ENCODE measurements at regions not wholly inside any gene's neighbourhood (a gene's known extent, or its start where the extent isn't known, plus 50 kb on each side); places are given as distances from the start of the nearest gene placed in this dataset.
"Not testable (repeated sequence)": the region's sequence is repeated elsewhere in the genome, so short reads cannot be mapped to it uniquely, and the experiment has no call there.

- DNase-seq; in situ Hi-C loops (cut with MboI; ENCODE audit: low pct_unique_long_range_greater_than_20kb, low sequenced_read_pairs): not testable (repeated sequence)
Observed at GRCh38 chr9:97248252-97248651, 59.2 kb upstream of the CCDC180 start.

GRCh38 chr9:97243606-97244005 lies 63.9 kb upstream of the CCDC180 start:
- in situ Hi-C loops (cut with MboI; ENCODE audit: low pct_unique_long_range_greater_than_20kb, low sequenced_read_pairs) = no loop called here
- DNase-seq = no peak

GRCh38 chr9:97241430-97241829 lies 66.0 kb upstream of the CCDC180 start:
- in situ Hi-C loops (cut with MboI; ENCODE audit: low pct_unique_long_range_greater_than_20kb, low sequenced_read_pairs); DNase-seq: not testable (repeated sequence)

GRCh38 chr9:97237951-97238889 lies 69.2 kb upstream of the CCDC180 start:
- DNase-seq = peak; percentile 91
- in situ Hi-C loops (cut with MboI; ENCODE audit: low pct_unique_long_range_greater_than_20kb, low sequenced_read_pairs) = no loop called here

- DNase-seq = no peak
- in situ Hi-C loops (cut with MboI; ENCODE audit: low pct_unique_long_range_greater_than_20kb, low sequenced_read_pairs) = no loop called here
Observed at GRCh38 chr9:97237311-97237786, 70.1 kb upstream of the CCDC180 start.

GRCh38 chr9:97233009-97233400 lies 74.5 kb upstream of the CCDC180 start:
- in situ Hi-C loops (cut with MboI; ENCODE audit: low pct_unique_long_range_greater_than_20kb, low sequenced_read_pairs); DNase-seq: not testable (repeated sequence)

GRCh38 chr9:97232060-97233008 lies 75.1 kb upstream of the CCDC180 start:
- DNase-seq; in situ Hi-C loops (cut with MboI; ENCODE audit: low pct_unique_long_range_greater_than_20kb, low sequenced_read_pairs): not testable (repeated sequence)

- DNase-seq; in situ Hi-C loops (cut with MboI; ENCODE audit: low pct_unique_long_range_greater_than_20kb, low sequenced_read_pairs): not testable (repeated sequence)
Observed at GRCh38 chr9:97222393-97222792, 85.1 kb upstream of the CCDC180 start.

- DNase-seq = peak; percentile 61
- in situ Hi-C loops (cut with MboI; ENCODE audit: low pct_unique_long_range_greater_than_20kb, low sequenced_read_pairs) = not testable (repeated sequence)
Observed at GRCh38 chr9:97221478-97222355, 85.7 kb upstream of the CCDC180 start.

- in situ Hi-C loops (cut with MboI; ENCODE audit: low pct_unique_long_range_greater_than_20kb, low sequenced_read_pairs) = no loop called here
- no peak for DNase-seq
Observed at GRCh38 chr9:97220894-97221477, 86.5 kb upstream of the CCDC180 start.

GRCh38 chr9:97220396-97220795 lies 87.1 kb upstream of the CCDC180 start:
- in situ Hi-C loops (cut with MboI; ENCODE audit: low pct_unique_long_range_greater_than_20kb, low sequenced_read_pairs); DNase-seq: not testable (repeated sequence)

- in situ Hi-C loops (cut with MboI; ENCODE audit: low pct_unique_long_range_greater_than_20kb, low sequenced_read_pairs); DNase-seq: not testable (repeated sequence)
Observed at GRCh38 chr9:97219443-97220140, 87.9 kb upstream of the CCDC180 start.

- DNase-seq; in situ Hi-C loops (cut with MboI; ENCODE audit: low pct_unique_long_range_greater_than_20kb, low sequenced_read_pairs): not testable (repeated sequence)
Observed at GRCh38 chr9:97215127-97215526, 92.3 kb upstream of the CCDC180 start.

- in situ Hi-C loops (cut with MboI; ENCODE audit: low pct_unique_long_range_greater_than_20kb, low sequenced_read_pairs); DNase-seq: not testable (repeated sequence)
Observed at GRCh38 chr9:97214556-97214955, 92.9 kb upstream of the CCDC180 start.

GRCh38 chr9:97199683-97200082 lies 107.8 kb upstream of the CCDC180 start:
- in situ Hi-C loops (cut with MboI; ENCODE audit: low pct_unique_long_range_greater_than_20kb, low sequenced_read_pairs); DNase-seq: not testable (repeated sequence)

GRCh38 chr9:97193767-97194166 lies 113.7 kb upstream of the CCDC180 start:
- DNase-seq; in situ Hi-C loops (cut with MboI; ENCODE audit: low pct_unique_long_range_greater_than_20kb, low sequenced_read_pairs): not testable (repeated sequence)

- in situ Hi-C loops (cut with MboI; ENCODE audit: low pct_unique_long_range_greater_than_20kb, low sequenced_read_pairs) = no loop called here
- no peak for DNase-seq
Observed at GRCh38 chr9:97188545-97188944, 118.9 kb upstream of the CCDC180 start.

- DNase-seq; in situ Hi-C loops (cut with MboI; ENCODE audit: low pct_unique_long_range_greater_than_20kb, low sequenced_read_pairs): not testable (repeated sequence)
Observed at GRCh38 chr9:97187706-97188105, 119.8 kb upstream of the CCDC180 start.

All from KBM-7 (cell line).